Kidney epithelial cell (primary cell): ENCODE measurements at regions not wholly inside any gene's neighbourhood (a gene's known extent, or its start where the extent isn't known, plus 50 kb on each side); places are given as distances from the start of the nearest gene placed in this dataset.

Experiments used
- DNase-seq: peaks from one replicate; pipeline ENCODE4 v3.0.0-alpha.2; 2010; ENCODE audit warnings: low read depth
- H3K27me3 ChIP-seq: 2 replicates; pipeline ENCODE4 v1.6.0; 2011; ENCODE audit warnings: low read length; ENCODE audit not compliant: control insufficient read depth, insufficient read depth
- H3K36me3 ChIP-seq: 2 replicates; pipeline ENCODE4 v1.5.1; 2011; ENCODE audit warnings: low read length; ENCODE audit not compliant: control insufficient read depth, insufficient read depth
- H3K4me3 ChIP-seq: 2 replicates; pipeline ENCODE4 v1.5.1; 2011; ENCODE audit warnings: low read depth, mild to moderate bottlenecking, control low read depth, low read length
- TF ChIP-seq, protein P1 (sequence below): IDR thresholded peaks from 2 replicates; pipeline ENCODE4 v1.5.1; 2011; ENCODE audit warnings: mild to moderate bottlenecking, moderate library complexity, low read length, control low read depth, inconsistent platforms; ENCODE audit not compliant: insufficient read depth, poor library complexity, severe bottlenecking

DNA sequence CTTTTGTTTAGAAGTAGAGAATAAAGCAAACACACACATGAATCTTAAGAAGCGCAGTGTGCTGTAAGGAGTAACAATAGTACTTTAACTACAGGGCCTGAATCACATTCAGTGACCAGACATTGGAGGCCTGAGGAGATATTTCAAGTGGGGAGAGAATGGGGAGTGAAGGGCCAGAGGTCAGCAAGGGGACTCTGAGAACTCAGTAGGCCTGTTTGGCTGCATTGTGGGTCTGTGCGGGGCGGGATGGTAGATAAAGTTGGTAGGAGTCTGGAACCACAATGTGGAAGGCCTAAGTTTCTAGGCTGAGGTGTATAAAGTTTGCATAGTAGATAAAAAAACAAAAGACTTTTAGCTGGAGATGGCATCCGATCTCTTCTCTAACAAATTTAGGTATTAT, 52.7 kb upstream of the WLS start:
- DNase-seq: no peak
- no peaks in the 10 kb centered on the region for H3K27me3 ChIP-seq
- H3K36me3 ChIP-seq: no peaks in the 10 kb centered on the region
- H3K4me3 ChIP-seq: no peak overlapping the region
- TF ChIP-seq, protein P1, sequence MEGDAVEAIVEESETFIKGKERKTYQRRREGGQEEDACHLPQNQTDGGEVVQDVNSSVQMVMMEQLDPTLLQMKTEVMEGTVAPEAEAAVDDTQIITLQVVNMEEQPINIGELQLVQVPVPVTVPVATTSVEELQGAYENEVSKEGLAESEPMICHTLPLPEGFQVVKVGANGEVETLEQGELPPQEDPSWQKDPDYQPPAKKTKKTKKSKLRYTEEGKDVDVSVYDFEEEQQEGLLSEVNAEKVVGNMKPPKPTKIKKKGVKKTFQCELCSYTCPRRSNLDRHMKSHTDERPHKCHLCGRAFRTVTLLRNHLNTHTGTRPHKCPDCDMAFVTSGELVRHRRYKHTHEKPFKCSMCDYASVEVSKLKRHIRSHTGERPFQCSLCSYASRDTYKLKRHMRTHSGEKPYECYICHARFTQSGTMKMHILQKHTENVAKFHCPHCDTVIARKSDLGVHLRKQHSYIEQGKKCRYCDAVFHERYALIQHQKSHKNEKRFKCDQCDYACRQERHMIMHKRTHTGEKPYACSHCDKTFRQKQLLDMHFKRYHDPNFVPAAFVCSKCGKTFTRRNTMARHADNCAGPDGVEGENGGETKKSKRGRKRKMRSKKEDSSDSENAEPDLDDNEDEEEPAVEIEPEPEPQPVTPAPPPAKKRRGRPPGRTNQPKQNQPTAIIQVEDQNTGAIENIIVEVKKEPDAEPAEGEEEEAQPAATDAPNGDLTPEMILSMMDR: no peak

GRCh38 chr1:68281946-68282615, 49.8 kb upstream of the WLS start:
- no peaks in the 10 kb centered on the region for H3K36me3 ChIP-seq
- DNase-seq: no peak
- TF ChIP-seq, protein P1: peak; percentile 5
- no peaks in the 10 kb centered on the region for H3K27me3 ChIP-seq
- H3K4me3 ChIP-seq: no peak overlapping the region
